Suppressor macrophage treated with lipopolysaccharide for 4 hours (primary cell): ENCODE measurements at regions not wholly inside any gene's neighbourhood (a gene's known extent, or its start where the extent isn't known, plus 50 kb on each side); places are given as distances from the start of the nearest gene placed in this dataset.
A peak's percentile ranks its signal among the peaks of the same experiment; 100 is the strongest.

Source experiments
- DNase-seq: peaks from one replicate; pipeline ENCODE4 v3.0.0-alpha.2; 2020

DNA sequence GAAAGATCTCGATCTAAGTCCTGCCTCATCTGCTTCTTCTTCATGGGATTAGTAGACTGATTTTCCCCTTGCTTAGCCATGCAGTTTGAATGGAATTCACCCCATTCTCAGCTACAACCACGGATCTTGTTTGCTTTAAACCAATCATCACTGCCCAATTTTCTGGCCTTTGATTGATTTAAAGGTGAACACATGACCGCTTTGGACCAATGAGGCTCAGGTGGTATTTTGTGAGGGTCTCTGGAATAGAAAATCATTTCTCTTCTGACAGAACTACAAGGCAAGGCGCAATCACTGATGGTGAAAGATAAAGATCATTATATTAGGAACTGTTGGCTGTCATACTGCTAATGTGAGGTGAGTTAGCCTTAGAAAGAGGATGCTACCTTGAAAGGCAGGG lies 213.0 kb upstream of the PLEKHG7 start:
- no peak for DNase-seq

DNA sequence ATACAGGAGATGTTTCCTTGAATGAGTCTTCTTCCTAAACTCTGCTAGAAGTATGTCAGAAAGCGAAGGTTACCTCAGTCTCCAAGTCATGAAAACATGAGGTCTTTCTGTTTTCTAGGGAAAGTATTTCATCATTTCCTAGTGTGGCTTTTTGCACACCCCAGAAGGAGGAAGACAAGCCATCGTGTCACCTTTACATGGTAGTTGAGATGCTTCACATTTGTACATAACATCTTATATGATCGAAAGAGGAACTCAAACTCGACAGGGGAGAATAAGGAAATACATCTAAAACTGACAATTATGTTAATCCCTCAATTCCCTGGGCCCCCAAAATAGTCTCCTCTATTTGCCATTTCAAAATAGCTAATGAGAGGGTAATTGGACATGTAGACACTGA lies 214.1 kb upstream of the PLEKHG7 start:
- peak; percentile 34 for DNase-seq

DNA sequence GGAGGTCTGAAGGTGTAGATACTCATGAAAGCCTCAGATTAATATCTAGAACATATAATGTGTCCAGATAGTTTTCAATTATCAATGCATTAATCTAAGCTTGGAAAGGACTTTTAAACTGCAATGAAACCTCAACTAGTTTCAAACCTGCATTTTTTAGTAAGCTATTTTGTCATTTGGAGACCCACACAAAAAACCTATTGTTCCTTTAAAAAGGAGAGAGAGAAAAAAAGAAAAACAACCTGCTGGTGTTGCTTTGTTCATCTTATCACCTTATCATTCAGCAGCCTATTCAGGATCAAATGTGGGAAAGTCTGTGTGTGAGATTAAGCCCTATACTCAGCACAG lies 215.7 kb upstream of the PLEKHG7 start:
- no peak for DNase-seq

DNA sequence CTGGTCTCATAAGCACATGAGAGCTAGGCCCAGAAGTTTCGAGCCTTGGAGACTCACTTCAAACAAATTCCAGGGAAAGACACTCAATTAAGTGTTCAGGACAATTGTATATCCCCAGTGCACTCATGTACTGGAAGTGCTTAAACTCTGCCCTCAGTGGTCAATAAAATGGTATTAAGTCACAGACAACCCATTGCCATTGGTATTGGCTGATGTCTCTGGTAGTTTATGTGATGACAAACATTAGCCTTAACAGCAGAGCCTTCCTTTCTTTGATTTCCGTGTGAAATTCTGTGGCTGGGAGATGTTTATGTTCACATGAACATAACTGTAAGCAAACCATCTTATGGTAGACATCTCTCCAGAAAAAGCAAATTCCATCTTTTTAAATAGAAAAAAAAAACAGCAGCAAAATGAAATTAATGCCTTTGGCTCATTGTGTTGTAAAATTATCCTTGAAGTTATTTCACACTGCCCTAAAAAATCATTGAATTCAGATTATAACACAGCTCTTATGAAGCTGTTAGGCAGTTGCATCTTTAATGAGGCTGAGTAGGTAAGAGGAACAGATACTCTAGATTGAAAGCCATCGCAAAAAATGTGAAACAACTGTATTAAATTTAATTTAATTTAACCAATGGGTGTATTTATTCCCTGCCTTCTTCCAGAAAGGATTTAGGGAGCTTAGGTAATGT lies 216.2 kb upstream of the PLEKHG7 start:
- DNase-seq, result no peak

DNA sequence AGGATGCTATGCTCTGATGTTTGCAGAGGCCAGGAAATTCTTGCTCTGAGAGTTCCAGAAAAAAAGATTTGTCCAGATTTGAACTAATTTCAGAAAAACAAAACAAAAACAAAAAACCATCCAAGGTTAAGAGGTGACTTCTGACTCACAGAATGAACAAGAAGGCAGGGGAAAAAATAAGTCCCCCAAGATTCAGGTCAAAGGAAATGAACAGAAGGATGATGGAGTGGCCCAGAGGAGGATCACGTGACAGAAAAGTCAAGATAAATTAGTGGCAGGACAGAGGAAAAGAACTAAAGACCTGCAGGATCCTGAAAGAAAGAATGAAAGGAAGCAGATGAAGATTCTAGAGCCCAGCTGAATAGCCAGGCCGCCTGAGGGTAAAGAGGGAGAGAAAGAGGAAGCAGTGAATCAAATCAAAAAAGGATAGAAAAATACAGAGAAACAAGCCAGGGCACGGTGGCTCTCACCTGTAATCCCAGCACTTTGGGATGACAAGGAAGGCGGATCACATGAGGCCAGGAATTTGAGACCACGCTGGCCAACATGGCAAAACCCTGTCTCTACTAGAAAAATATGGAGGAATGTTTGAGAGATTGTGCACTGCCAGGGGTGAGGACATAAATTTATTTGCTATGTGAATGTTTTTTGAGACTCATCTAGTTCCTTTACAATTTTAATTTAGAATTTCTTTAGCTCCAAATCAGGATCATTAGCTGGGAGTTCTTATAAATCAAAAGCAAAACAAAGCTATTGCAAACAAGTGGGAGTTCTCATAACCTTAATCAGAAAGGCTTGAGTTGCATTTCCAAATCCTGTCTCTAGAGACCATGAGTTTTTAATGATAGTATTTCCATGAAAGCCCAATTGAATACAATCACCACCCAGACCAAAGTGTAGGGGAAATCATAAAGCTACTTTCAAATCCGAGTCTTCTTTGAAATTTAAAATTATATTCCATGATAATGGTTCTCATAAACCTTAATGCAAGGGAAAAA lies 217.1 kb upstream of the PLEKHG7 start:
- no peak for DNase-seq

DNA sequence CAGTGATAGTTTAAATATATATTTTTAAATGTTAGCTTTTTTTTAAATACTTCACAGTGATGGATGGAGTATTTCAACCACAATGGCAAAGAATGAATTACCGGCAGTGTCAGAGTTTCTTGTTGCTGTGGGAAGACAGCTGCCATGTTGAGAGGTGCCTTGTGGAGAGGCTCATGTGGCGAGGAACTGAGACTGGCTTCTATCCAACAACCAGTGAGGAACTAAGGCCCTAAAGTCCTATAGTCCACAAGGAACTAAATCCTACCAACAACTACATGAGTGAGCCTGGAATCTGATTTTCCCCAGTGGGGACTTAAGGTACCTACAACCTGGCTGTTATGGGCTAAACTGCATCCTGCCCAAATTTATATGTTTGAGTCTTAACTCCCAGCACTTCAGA lies 220.2 kb upstream of the PLEKHG7 start:
- DNase-seq, result peak; percentile 49

DNA sequence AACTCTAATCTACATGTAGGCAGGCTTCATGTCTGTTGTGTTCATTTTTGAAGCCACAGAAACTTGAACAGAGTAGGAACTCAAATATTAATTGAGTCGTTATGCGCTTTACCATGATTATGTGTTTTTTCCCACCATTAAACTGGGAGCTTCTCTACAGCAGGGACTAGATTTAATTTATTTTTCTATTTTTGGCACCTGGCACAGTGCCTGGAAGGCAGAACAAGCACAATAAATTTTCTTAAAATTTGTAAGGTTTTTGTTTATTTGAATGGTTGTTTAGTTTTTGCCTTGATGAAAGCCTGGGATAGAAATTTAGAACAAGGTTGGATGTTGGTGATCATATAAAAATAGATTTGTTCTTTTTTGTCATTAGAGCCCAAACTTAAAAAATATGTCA lies 221.7 kb upstream of the PLEKHG7 start:
- no peak for DNase-seq

DNA sequence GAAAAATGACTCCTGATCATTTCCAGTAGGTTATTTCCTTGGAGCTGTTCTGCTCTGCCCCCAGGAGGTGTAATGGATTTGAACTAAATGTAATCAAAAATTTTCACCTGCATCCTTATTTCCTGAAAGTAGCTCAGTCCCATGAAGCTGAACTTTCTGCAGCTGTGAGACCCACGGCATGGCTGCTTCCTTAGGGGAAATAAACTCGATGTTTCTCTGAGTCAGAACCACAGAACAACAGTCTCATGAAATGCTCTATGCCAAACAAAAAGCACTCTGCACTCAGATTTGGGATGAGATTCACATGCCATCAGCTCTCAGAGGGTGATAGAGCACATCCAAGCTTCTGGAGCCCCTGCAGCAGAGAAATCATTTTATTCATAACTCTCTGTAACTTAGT lies 224.1 kb upstream of the PLEKHG7 start:
- DNase-seq, result no peak

DNA sequence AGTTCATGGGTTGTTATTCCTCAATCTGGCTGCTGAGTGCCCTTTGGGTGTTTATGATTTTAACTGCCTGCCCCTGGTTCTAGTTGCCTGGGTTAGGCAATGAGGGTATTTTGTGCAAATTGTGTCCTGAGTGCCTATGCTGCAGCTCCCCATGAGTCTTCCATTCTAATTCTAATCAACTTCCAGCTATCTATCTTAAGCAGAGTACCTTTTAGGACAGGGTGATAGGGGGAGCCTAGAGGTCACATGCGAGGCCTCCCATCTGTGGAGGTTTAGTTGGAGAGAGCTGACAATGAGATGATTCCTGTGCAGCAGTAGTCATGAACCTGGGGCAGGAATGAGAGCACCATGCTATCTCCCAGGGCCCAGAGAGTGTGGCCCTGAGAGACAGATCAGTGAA lies 225.9 kb upstream of the PLEKHG7 start:
- no peak for DNase-seq

DNA sequence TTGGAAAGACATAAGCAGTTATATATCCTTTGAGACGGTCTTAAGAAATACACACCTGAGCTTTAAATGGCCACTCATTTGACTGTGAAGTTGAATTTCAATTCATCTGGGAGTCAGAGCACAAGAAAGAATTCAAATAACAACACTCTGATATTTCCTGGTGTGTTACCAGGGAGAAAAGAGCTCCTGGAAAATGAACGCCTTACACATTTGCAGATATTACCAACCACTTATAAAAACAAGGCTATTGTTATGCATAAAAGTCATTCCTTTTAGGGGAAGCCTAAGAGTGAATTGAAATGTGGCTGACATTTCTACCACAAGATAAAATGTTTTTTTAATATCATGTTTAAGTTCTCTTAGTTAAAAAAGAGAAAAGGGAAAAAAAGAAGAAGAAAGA lies 229.2 kb upstream of the PLEKHG7 start:
- no peak for DNase-seq

DNA sequence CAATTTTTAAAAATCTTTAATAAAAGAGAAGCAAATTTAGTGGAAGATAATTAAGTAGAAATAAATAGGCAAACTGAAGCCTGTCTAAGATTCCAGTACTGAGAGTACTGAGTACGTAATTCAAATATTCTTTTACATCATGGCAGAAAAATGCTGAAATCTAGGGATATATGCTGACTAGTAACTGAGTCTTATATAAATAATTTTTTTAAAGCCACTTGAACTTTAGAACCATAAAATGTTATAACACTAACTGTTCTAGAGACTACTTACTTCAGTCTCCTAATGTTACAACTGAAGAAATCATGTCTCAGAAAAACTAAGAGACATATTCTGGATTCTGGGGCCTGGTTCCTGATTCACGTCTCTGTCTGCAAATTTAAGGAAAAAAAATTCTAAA lies 230.6 kb upstream of the PLEKHG7 start:
- no peak for DNase-seq

DNA sequence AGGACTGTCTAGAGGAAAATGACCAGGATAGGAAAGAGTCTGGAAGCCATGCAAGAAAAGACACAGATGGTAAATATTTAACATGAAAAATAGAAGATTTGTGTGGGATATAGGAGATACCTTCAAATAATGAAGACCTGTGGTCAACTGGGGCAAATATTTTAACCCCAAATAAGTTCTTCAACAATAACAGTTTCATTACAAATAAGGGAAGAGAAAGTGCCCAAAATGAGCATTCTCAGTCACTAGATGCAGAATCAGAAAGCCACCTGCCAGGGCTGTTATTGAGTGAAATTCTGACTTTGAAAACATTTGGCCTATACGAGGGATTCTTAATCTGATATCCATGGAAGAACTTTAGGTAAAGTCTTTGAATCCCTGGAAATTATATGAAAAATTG lies 231.2 kb upstream of the PLEKHG7 start:
- no peak for DNase-seq

DNA sequence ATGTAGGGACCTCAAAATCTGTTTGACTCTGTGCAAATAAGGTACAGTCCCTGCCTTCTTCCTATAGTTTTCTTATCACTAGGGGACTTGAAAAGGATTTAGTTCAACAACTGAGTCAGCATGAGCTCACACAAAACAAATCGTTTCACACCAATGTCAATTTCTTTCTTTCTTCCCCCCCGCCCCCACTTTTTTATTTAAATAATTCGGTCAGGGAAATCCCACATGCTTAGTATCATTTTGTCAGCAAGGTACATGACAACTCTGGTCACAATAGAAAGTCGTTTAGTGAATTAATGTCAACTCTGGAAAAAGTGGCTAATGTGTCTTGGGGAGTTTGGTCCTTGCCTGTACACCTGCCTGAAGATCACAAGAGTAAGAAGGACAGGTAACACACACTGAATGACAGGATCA lies 232.2 kb upstream of the PLEKHG7 start:
- no peak for DNase-seq

DNA sequence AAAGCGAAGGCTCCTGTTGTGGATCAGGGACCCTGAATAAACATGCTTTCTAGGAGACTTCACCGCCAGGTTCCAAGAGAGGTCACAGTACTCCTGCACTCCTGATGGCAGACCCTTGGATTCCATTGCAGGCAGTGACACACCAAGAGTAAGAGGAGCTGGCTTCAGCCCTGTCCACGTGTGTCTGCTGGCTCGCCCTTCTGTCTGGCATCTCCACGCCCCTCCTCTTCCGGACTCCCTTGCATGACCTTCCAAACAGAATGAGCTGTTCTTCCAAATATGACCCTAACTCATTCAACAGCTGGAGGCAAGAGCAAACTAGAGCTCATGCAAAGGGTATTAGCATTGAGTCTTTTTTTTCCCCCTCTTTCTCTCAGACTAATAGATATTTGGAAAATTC lies 233.0 kb upstream of the PLEKHG7 start:
- DNase-seq, result no peak

DNA sequence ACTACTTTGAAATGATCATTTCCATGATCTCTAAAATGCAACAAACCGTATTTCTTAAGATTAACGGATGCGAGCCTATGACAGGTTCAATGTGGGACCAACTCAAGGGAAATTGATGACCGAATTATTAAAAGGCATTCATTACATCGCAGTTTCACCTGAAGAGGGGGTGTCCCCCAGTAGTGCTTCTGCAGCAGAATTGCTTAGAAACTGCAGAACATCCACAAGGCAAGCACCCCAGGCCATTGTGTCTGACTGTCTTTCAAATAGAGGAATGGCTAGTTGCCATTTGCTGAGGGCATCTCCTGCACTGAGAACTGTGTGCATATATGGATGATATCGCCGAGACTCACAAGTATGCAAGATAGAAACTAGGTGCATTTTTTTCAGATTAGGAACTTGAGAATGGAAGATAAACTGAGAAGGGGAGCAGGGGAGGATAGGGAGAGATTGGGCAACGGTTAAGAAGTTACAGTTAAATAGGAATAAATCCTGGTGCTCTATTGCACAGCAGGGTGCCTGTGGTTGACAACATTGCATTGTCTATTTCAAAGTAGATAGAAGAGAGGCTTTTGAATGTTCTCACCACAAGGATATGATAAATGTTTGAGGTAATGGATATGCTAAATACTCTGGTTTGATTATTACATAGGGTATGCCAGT lies 234.3 kb upstream of the PLEKHG7 start:
- no peak for DNase-seq

DNA sequence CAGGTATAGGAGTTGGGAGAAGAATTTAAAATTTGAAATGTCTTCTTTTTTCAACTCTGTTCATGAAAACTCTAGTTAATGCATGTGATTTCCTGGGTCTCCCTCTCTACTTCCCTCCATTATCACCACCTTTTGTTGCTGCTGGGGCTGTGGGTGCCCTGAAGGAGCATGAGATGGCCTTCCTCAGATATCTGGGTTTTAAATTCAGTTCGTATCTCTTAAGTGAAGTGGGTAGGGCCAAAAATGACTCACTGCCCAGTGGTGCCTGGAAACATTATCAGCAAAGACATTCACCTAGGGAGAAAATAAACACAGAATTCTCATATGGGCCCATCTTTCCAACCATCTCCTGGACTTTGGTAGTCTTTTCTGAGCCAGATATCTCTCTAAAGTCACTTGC lies 234.9 kb upstream of the PLEKHG7 start:
- DNase-seq, result no peak

DNA sequence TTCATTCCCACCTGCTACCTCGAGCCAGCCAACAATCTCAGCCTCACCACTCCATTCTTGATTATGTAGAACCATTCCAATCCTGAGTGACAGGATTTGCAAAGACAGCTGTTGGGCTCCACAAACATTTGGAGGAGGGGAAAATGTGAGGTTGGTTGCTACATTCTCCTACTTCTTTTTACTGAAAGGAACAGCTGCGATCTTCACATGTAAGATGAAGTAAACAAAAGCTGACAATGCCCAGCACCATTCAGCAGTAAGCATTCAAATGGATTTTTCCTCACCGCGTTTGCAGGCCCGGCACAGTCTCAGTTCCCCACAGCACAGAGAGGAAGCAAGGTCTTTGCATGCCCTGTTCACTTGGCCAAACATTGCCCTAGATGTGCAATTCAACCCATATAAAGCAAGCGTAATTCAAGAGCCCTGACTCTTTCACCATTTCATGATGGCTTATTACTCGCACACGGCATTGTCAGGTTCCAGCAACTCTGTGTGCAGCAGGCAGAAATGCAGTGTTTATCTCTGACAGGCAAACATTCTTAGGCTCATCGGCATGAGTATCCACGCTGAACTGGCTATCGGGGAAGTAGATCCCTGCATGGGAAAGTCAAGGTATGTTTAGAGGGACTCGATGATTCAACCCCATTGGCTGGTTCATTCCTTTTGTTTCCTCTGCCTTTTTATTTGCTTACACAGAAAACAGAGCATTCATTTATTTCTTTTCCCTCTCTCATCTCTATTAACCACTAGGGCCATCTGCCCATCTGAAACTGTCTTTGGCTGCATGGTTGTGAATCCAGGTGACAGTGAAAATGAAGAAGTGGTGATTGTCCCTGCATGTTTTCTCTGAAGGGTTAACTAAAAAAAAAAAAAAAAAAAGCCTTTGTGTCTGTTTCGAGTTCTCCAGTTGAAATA lies 236.1 kb upstream of the PLEKHG7 start:
- peak; percentile 58 for DNase-seq

DNA sequence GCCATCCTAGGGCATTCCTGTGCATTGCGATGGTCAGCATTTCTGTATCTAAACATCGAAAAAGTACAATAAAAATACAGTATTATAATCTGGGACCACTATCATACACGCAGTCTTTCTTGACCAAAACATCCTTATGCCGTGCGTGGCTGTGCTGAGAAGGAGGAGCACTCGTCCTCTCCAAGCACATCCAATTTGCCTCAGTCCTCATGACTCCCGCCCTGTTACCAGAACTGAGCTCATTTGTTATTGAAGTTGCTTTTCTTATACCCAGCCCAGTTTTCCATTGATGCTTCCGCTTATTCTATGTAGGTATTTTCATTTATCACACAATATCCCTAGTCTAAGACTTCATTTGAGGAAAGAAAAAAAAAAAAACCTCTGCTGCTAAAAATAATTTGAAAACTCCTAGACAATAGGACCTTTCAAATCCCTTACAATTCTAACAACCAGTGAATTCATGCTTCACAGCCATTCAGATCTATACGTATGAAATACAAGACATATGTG lies 236.9 kb upstream of the PLEKHG7 start:
- DNase-seq, result no peak

DNA sequence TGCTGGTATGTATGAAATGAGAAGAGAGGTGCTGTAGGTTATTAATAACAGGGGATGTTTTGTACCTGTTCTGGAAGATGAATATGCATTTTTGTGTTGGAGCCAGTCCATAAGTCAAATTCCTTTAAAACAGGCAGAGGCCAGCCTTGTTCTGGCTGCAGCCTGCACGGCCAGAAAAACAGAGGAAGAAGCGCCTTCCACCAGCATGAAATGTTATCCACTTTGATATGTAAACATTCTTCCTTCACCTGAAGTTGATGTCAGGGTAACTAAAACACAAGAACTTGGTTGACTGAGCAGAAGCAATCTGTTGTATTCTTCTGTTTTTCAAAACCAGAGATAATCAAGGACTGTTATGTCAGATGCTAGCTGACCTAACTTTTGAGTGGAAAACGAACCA lies 237.9 kb upstream of the PLEKHG7 start:
- no peak for DNase-seq

DNA sequence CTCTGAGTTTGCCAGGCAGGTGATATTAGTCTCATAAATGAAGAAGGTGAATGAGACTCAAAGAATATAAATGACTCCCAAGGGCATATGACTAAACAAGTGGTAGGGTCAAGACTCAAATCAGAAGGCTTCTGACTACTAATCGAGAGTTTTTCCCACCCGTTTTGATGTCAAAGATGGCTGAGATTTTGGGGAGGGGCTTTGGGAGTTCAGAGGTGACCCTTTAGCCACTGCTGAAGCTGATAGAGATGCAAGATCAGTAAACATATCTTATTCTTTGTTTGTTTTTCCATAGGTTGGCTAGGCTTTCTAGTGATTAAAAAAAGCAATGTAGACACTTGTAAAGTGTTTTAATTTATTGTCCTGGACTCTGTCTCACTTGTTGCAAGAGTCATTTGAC lies 239.6 kb upstream of the PLEKHG7 start:
- DNase-seq, result no peak

DNA sequence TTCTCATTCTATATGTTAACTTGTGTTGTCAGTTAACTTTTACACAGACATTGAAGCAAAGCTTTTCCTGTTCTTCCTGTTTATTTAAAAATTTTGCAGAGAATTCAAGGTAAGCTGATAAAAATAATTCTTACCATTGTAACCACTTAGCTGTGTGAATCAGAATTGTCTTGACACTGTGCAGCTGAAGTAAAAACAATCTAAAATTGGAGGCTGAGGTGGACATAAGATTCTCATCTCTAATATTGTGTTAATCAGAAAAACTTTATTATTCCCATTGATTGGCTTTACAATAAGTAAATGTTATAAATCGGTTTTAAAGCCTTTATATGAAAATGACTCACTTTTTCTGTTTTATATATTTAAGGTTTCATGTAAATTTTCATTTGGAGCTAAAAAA lies 240.3 kb upstream of the PLEKHG7 start:
- no peak for DNase-seq

DNA sequence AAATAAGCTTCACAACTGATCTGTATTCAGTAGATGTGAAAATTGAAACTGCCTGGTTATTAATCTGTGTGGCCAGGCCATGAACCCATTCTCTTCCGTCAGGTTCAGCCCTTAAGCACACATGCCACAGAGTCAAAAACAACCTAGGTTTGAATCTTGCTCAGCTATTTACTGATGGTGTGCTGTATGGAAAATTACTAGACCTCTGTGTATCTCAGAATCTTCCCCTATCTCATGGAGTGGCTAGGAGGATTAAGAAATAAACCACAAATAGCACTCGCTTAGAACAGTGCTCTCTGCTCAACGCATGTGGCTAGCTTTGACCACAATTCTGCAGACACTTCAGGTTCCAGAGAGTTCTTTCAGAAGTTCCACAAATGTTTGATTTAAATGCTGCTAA lies 240.7 kb upstream of the PLEKHG7 start:
- DNase-seq, result peak; percentile 44

DNA sequence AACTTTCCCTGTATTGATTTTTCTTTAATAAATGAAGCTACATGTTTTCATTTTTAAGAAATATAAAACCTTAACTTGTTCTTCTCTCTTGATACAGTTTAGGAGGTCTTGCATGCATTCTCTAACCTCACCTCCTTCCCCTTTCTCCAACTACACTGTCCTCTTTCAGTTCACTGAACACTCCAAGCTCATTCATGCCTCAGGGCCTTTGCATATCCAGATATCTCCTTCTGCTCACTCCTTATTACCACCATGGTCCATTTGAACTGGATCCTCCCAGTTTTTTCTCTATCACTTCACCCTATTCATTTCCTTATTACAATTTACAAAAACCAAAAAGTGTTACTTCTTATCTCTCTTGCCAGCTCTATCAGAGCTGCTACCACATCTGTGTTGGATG lies 242.9 kb upstream of the PLEKHG7 start:
- no peak for DNase-seq
